GM23338 (cell line): ENCODE measurements at regions not wholly inside any gene's neighbourhood (a gene's known extent, or its start where the extent isn't known, plus 50 kb on each side); places are given as distances from the start of the nearest gene placed in this dataset.

ENCODE experiments used
- ATAC-seq: fragments of 200-7000 bp; cut with Tn5 transposase; 3 replicates; pipeline ENCODE4 v1.9.1; 2020
- DNase-seq: peaks from one replicate; pipeline ENCODE4 v3.0.0-alpha.2; 2015; ENCODE audit warnings: low spot score
- H2AFZ ChIP-seq: fragments of 200-600 bp; sonication (generic); 2 replicates; pipeline ENCODE4 v1.8.0; 2016; ENCODE audit warnings: antibody characterized with exemption, mild to moderate bottlenecking, moderate library complexity
- H3F3A ChIP-seq: fragments of 200-600 bp; sonication (generic); replicated peaks from 2 replicates; pipeline ENCODE4 v1.8.0; 2017; ENCODE audit warnings: antibody characterized with exemption, mixed run types, low read depth
- H3K27ac ChIP-seq: fragments of 200-600 bp; sonication (generic); 2 replicates; pipeline ENCODE4 v1.6.1; 2016; ENCODE audit warnings: low read depth
- H3K27me3 ChIP-seq: fragments of 200-600 bp; sonication (generic); 2 replicates; pipeline ENCODE4 v1.8.0; 2016; ENCODE audit warnings: mild to moderate bottlenecking, mixed run types, moderate library complexity; ENCODE audit not compliant: insufficient read depth
- H3K36me3 ChIP-seq: fragments of 200-600 bp; sonication (generic); 2 replicates; pipeline ENCODE4 v1.8.0; 2016; ENCODE audit warnings: mild to moderate bottlenecking; ENCODE audit not compliant: insufficient read depth
- H3K4me1 ChIP-seq: fragments of 200-600 bp; sonication (generic); 2 replicates; pipeline ENCODE4 v1.8.0; 2016; ENCODE audit warnings: mild to moderate bottlenecking, moderate library complexity; ENCODE audit not compliant: insufficient read depth
- H3K4me2 ChIP-seq: fragments of 200-600 bp; sonication (generic); 2 replicates; pipeline ENCODE4 v1.7.1; 2017; ENCODE audit warnings: mixed run types
- H3K4me3 ChIP-seq: fragments of 200-600 bp; sonication (generic); 2 replicates; pipeline ENCODE4 v1.6.1; 2016; ENCODE audit warnings: mixed run types
- H3K79me2 ChIP-seq: fragments of 200-600 bp; sonication (generic); replicated peaks from 2 replicates; pipeline ENCODE4 v1.8.0; 2017; ENCODE audit warnings: mild to moderate bottlenecking; ENCODE audit not compliant: insufficient read depth
- H3K9me2 ChIP-seq: fragments of 200-600 bp; sonication (generic); 2 replicates; pipeline ENCODE4 v1.8.0; 2017; ENCODE audit not compliant: insufficient read depth
- H4K20me1 ChIP-seq: fragments of 200-600 bp; sonication (generic); replicated peaks from 2 replicates; pipeline ENCODE4 v1.8.0; 2017; ENCODE audit warnings: mild to moderate bottlenecking; ENCODE audit not compliant: insufficient read depth
- H3K27ac Mint-ChIP-seq: 2 replicates; pipeline ENCODE4 v1.8.0; 2020; ENCODE audit warnings: inconsistent platforms, mild to moderate bottlenecking, moderate library complexity, mixed read lengths
- H3K27me3 Mint-ChIP-seq: 3 replicates; pipeline ENCODE4 v1.8.0; 2022; ENCODE audit warnings: low read depth, mild to moderate bottlenecking, moderate library complexity, mixed read lengths, inconsistent platforms; ENCODE audit not compliant: insufficient read depth, poor library complexity
- H3K36me3 Mint-ChIP-seq: 3 replicates; pipeline ENCODE4 v1.8.0; 2021; ENCODE audit warnings: low read depth, mild to moderate bottlenecking, inconsistent platforms, moderate library complexity, mixed read lengths
- H3K4me1 Mint-ChIP-seq: 3 replicates; pipeline ENCODE4 v1.8.0; 2020; ENCODE audit warnings: mild to moderate bottlenecking, inconsistent platforms, mixed read lengths
- H3K4me3 Mint-ChIP-seq: 3 replicates; pipeline ENCODE4 v1.8.0; 2021; ENCODE audit warnings: moderate library complexity, mild to moderate bottlenecking, inconsistent platforms, mixed read lengths
- H3K9me3 Mint-ChIP-seq: 3 replicates; pipeline ENCODE4 v1.8.0; 2020; ENCODE audit warnings: moderate library complexity, mild to moderate bottlenecking, inconsistent platforms, mixed read lengths
- CREB1 ChIP-seq: fragments of 250-450 bp; sonication (Bioruptor Pico); IDR thresholded peaks from 2 replicates; pipeline ENCODE4 v1.5.0; 2020; ENCODE audit warnings: low read depth, mild to moderate bottlenecking, moderate library complexity
- EZH2 ChIP-seq: fragments of 200-600 bp; sonication (generic); IDR thresholded peaks from one replicate; pipeline ENCODE4 v1.8.0; 2017; ENCODE audit warnings: antibody characterized with exemption, mild to moderate bottlenecking, low read depth; ENCODE audit not compliant: unreplicated experiment
- EZH2phosphoT487 ChIP-seq: fragments of 200-600 bp; sonication (generic); IDR thresholded peaks from one replicate; pipeline ENCODE4 v1.8.1; 2018; ENCODE audit warnings: antibody characterized with exemption; ENCODE audit not compliant: unreplicated experiment
- JUNB ChIP-seq: IDR thresholded peaks from one replicate; pipeline ENCODE4 v1.6.1; 2016; ENCODE audit warnings: antibody characterized with exemption; ENCODE audit not compliant: unreplicated experiment
- NANOG ChIP-seq: IDR thresholded peaks from 2 replicates; pipeline ENCODE4 v1.6.1; 2016; ENCODE audit warnings: antibody characterized with exemption, borderline replicate concordance
- POLR2AphosphoS5 ChIP-seq: IDR thresholded peaks from 2 replicates; pipeline ENCODE4 v1.6.1; 2016; ENCODE audit warnings: antibody characterized with exemption, low read depth
- STAT1 ChIP-seq: IDR thresholded peaks from one replicate; pipeline ENCODE4 v1.6.1; 2016; ENCODE audit warnings: antibody characterized with exemption; ENCODE audit not compliant: unreplicated experiment
- TF ChIP-seq, protein P1 (sequence below): IDR thresholded peaks from one replicate; pipeline ENCODE4 v1.6.1; 2018; ENCODE audit warnings: antibody characterized with exemption; ENCODE audit not compliant: unreplicated experiment
- TF ChIP-seq, protein P2 (sequence below), 2 experiments: fragments of 200-600 bp in 1 of 2; sonication (generic) in 1 of 2; conservative IDR thresholded peaks; 2 replicates each; pipeline versions ENCODE4 v1.5.1 to v1.6.1; 2016 to 2017; ENCODE audit warnings: antibody characterized with exemption in 2 of 2, low read depth in 2 of 2, mild to moderate bottlenecking in 2 of 2, moderate library complexity in 1 of 2
- TF ChIP-seq, protein P3 (sequence below): IDR thresholded peaks from 2 replicates; pipeline ENCODE4 v1.6.1; 2016; ENCODE audit warnings: antibody characterized with exemption

DNA sequence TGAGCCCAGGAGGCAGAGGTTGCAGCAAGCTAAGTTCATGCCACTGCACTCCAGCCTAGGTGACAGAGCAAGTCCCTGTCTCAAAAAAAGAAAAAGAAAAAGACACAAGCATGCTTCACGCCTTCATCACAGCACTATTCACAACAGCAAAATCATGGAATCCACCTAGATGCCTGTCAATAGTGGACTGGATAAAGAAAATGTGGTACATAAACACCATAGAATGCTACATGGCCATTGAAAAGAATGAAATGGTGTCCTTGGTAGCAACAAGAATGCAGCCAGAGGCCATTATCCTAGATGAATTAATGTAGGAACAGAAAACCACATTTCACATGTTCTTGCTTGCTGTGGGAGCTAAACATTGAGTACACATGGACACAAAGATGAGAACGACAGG lies 392.6 kb downstream of the EIPR1 start (continued):
- TF ChIP-seq, protein P1, sequence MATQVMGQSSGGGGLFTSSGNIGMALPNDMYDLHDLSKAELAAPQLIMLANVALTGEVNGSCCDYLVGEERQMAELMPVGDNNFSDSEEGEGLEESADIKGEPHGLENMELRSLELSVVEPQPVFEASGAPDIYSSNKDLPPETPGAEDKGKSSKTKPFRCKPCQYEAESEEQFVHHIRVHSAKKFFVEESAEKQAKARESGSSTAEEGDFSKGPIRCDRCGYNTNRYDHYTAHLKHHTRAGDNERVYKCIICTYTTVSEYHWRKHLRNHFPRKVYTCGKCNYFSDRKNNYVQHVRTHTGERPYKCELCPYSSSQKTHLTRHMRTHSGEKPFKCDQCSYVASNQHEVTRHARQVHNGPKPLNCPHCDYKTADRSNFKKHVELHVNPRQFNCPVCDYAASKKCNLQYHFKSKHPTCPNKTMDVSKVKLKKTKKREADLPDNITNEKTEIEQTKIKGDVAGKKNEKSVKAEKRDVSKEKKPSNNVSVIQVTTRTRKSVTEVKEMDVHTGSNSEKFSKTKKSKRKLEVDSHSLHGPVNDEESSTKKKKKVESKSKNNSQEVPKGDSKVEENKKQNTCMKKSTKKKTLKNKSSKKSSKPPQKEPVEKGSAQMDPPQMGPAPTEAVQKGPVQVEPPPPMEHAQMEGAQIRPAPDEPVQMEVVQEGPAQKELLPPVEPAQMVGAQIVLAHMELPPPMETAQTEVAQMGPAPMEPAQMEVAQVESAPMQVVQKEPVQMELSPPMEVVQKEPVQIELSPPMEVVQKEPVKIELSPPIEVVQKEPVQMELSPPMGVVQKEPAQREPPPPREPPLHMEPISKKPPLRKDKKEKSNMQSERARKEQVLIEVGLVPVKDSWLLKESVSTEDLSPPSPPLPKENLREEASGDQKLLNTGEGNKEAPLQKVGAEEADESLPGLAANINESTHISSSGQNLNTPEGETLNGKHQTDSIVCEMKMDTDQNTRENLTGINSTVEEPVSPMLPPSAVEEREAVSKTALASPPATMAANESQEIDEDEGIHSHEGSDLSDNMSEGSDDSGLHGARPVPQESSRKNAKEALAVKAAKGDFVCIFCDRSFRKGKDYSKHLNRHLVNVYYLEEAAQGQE: no peak
- TF ChIP-seq EZH2: no peak
- TF ChIP-seq, protein P2, sequence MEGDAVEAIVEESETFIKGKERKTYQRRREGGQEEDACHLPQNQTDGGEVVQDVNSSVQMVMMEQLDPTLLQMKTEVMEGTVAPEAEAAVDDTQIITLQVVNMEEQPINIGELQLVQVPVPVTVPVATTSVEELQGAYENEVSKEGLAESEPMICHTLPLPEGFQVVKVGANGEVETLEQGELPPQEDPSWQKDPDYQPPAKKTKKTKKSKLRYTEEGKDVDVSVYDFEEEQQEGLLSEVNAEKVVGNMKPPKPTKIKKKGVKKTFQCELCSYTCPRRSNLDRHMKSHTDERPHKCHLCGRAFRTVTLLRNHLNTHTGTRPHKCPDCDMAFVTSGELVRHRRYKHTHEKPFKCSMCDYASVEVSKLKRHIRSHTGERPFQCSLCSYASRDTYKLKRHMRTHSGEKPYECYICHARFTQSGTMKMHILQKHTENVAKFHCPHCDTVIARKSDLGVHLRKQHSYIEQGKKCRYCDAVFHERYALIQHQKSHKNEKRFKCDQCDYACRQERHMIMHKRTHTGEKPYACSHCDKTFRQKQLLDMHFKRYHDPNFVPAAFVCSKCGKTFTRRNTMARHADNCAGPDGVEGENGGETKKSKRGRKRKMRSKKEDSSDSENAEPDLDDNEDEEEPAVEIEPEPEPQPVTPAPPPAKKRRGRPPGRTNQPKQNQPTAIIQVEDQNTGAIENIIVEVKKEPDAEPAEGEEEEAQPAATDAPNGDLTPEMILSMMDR (conservative IDR thresholded peaks at IDR 0.05; ENCODE audit: low read depth in 2 of 2): no peak

DNA sequence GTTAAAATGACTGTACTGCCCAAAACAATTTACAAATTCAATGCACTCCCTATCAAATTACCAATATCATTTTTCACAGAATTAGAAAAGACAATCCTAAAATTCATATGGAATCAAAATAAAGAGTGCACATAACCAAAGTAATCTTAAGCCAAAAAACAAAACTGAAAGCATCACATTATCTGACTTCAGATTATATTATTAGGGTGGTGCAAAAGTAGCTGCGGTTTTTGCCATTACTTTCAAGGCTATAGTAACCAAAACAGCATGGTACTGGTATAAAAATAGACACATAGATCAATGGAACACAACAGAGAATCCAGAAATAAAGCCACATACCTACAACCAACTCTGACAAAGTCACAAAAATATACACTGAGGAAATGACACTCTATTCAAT lies 396.6 kb downstream of the EIPR1 start:
- Mint-ChIP-seq H3K9me3 (no peaks in the 10 kb centered on the region; the same call in 2 of the 3 replicates), H3K4me3 (no peak overlapping the region), H3K4me1 (no peaks in the 10 kb centered on the region), H3K27ac (no peak overlapping the region), H3K27me3 (peaks cover 6% of the 10 kb centered on the region), H3K36me3 (no peaks in the 10 kb centered on the region)
- H3K79me2 ChIP-seq: no peaks in the 10 kb centered on the region
- ATAC-seq (no peak), DNase-seq (no peak)
- no peak overlapping the region for H3K27ac ChIP-seq
- peaks cover 5% of the 10 kb centered on the region; the same call in 1 of the 2 replicates for H3K9me2 ChIP-seq
- H3K4me2 ChIP-seq: no peak overlapping the region
- H3K27me3 ChIP-seq: no peaks in the 10 kb centered on the region
- no peaks in the 10 kb centered on the region for H3K36me3 ChIP-seq
- no peak overlapping the region for H3K4me3 ChIP-seq
- H4K20me1 ChIP-seq: no peaks in the 10 kb centered on the region
- H3K4me1 ChIP-seq: no peaks in the 10 kb centered on the region
- no peaks in the 10 kb centered on the region for H3F3A ChIP-seq
- H2AFZ ChIP-seq: no peak overlapping the region
- TF ChIP-seq EZH2phosphoT487: no peak
- TF ChIP-seq NANOG: no peak
- TF ChIP-seq, protein P2 (conservative IDR thresholded peaks at IDR 0.05; ENCODE audit: low read depth in 2 of 2): no peak
- TF ChIP-seq, protein P3, sequence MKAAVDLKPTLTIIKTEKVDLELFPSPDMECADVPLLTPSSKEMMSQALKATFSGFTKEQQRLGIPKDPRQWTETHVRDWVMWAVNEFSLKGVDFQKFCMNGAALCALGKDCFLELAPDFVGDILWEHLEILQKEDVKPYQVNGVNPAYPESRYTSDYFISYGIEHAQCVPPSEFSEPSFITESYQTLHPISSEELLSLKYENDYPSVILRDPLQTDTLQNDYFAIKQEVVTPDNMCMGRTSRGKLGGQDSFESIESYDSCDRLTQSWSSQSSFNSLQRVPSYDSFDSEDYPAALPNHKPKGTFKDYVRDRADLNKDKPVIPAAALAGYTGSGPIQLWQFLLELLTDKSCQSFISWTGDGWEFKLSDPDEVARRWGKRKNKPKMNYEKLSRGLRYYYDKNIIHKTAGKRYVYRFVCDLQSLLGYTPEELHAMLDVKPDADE: no peak
- no peak for TF ChIP-seq STAT1
- TF ChIP-seq JUNB: no peak
- TF ChIP-seq CREB1 (CRISPR knock-in tag): no peak
- no peak for TF ChIP-seq POLR2AphosphoS5
- no peak for TF ChIP-seq EZH2
